Breast epithelium (tissue), 3 donors: ENCODE measurements at regions not wholly inside any gene's neighbourhood (a gene's known extent, or its start where the extent isn't known, plus 50 kb on each side); places are given as distances from the start of the nearest gene placed in this dataset.

Source experiments
- CTCF ChIP-seq, 3 donors: fragments of 450-650 bp; IDR thresholded peaks; one replicate each; pipeline ENCODE4 v1.5.1; 2016 to 2017; ENCODE audit warnings: antibody characterized with exemption in 3 of 3, mild to moderate bottlenecking in 3 of 3, moderate library complexity in 3 of 3
- POLR2A ChIP-seq: fragments of 450-650 bp; IDR thresholded peaks from one replicate; pipeline ENCODE4 v1.6.1; 2016; ENCODE audit warnings: antibody characterized with exemption, mild to moderate bottlenecking, moderate library complexity

- TF ChIP-seq CTCF (IDR thresholded peaks at IDR 0.05), result no peak
- TF ChIP-seq POLR2A, result no peak
Measured at GRCh38 chr16:79326549-79326948, 274.0 kb downstream of the MAF start.
